Esophagus squamous epithelium (tissue), 4 donors: ENCODE measurements at regions not wholly inside any gene's neighbourhood (a gene's known extent, or its start where the extent isn't known, plus 50 kb on each side); places are given as distances from the start of the nearest gene placed in this dataset.

Experiments
- CTCF ChIP-seq, 6 experiments: fragments of 450-650 bp in 4 of 6; fragments of 200-600 bp in 2 of 6; sonication (generic) in 2 of 6; IDR thresholded peaks; one replicate each; pipeline ENCODE4 v1.5.1; 2016 to 2019; ENCODE audit warnings: antibody characterized with exemption in 6 of 6, mild to moderate bottlenecking in 4 of 6, moderate library complexity in 4 of 6
- POLR2A ChIP-seq, 4 donors: fragments of 450-650 bp; IDR thresholded peaks; one replicate each; pipeline ENCODE4 v1.6.1; 2017; ENCODE audit warnings: antibody characterized with exemption in 4 of 4, mild to moderate bottlenecking in 4 of 4, moderate library complexity in 3 of 4

- TF ChIP-seq CTCF (IDR thresholded peaks at IDR 0.05): no peak
- no peak for TF ChIP-seq POLR2A (IDR thresholded peaks at IDR 0.05)
Observed at GRCh38 chr4:53914313-53915016, 149.9 kb downstream of the CHIC2 start.
